Vagina (tissue), 2 donors: ENCODE measurements at regions not wholly inside any gene's neighbourhood (a gene's known extent, or its start where the extent isn't known, plus 50 kb on each side); places are given as distances from the start of the nearest gene placed in this dataset.

Experiments
- CTCF ChIP-seq, 3 experiments: fragments of 450-650 bp in 2 of 3; fragments of 200-600 bp in 1 of 3; sonication (generic) in 1 of 3; IDR thresholded peaks; one replicate each; pipeline ENCODE4 v1.5.1; 2017 to 2019; ENCODE audit warnings: antibody characterized with exemption in 3 of 3, mild to moderate bottlenecking in 2 of 3, moderate library complexity in 2 of 3
- POLR2A ChIP-seq, 2 donors: fragments of 450-650 bp; IDR thresholded peaks; one replicate each; pipeline ENCODE4 v1.6.1; 2017; ENCODE audit warnings: antibody characterized with exemption in 2 of 2, mild to moderate bottlenecking in 2 of 2, moderate library complexity in 2 of 2
- POLR2AphosphoS5 ChIP-seq, 2 donors: sonication (generic); formaldehyde crosslinking; IDR thresholded peaks; one replicate each; pipeline ENCODE4 v1.9.0; 2017; ENCODE audit warnings: antibody characterized with exemption in 2 of 2, mild to moderate bottlenecking in 2 of 2, low read depth in 1 of 2; ENCODE audit not compliant: insufficient read depth in 1 of 2

GRCh38 chr16:24463196-24463945 lies 76.0 kb upstream of the RBBP6 start:
- TF ChIP-seq POLR2AphosphoS5 (IDR thresholded peaks at IDR 0.05; ENCODE audit: insufficient read depth in 1 of 2, low read depth in 1 of 2) = no peak
- TF ChIP-seq CTCF (IDR thresholded peaks at IDR 0.05) = no peak
- no peak for TF ChIP-seq POLR2A (IDR thresholded peaks at IDR 0.05)
